ENCODE measurements at regions not wholly inside any gene's neighbourhood (a gene's known extent, or its start where the extent isn't known, plus 50 kb on each side); places are given as distances from the start of the nearest gene placed in this dataset.

- H3K9me2 ChIP-seq (replicated peaks; ENCODE audit: insufficient read depth, low read length), result no peaks in the 10 kb centered on the region
- H3K4me2 ChIP-seq (ENCODE audit: low read depth, low read length), result no peak overlapping the region
- no peaks in the 10 kb centered on the region for H4K20me1 ChIP-seq (ENCODE audit: insufficient read depth, low read length)
- no peaks in the 10 kb centered on the region for H3K36me3 ChIP-seq (replicated peaks; ENCODE audit: insufficient read depth, low read length)
- H3K79me2 ChIP-seq (ENCODE audit: low read length), result no peaks in the 10 kb centered on the region
- no peak overlapping the region for H3K4me3 ChIP-seq (ENCODE audit: low read length)
- H3K27ac ChIP-seq (ENCODE audit: low read length), result no peak overlapping the region
- TF ChIP-seq, protein P1, sequence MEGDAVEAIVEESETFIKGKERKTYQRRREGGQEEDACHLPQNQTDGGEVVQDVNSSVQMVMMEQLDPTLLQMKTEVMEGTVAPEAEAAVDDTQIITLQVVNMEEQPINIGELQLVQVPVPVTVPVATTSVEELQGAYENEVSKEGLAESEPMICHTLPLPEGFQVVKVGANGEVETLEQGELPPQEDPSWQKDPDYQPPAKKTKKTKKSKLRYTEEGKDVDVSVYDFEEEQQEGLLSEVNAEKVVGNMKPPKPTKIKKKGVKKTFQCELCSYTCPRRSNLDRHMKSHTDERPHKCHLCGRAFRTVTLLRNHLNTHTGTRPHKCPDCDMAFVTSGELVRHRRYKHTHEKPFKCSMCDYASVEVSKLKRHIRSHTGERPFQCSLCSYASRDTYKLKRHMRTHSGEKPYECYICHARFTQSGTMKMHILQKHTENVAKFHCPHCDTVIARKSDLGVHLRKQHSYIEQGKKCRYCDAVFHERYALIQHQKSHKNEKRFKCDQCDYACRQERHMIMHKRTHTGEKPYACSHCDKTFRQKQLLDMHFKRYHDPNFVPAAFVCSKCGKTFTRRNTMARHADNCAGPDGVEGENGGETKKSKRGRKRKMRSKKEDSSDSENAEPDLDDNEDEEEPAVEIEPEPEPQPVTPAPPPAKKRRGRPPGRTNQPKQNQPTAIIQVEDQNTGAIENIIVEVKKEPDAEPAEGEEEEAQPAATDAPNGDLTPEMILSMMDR (IDR thresholded peaks at IDR 0.05; ENCODE audit: low read length), result no peak
- TF ChIP-seq EZH2 (optimal IDR thresholded peaks at IDR 0.05; ENCODE audit: low read depth, low read length) (no peak), EZH2phosphoT487 (IDR thresholded peaks at IDR 0.05; ENCODE audit: low read length) (no peak)
- no peaks in the 10 kb centered on the region for H3K27me3 ChIP-seq (replicated peaks; ENCODE audit: insufficient read depth, low read length)
- DNase-seq, result no peak
- no peaks in the 10 kb centered on the region for H3K9me3 ChIP-seq (replicated peaks; ENCODE audit: insufficient read depth, low read length)
- H2AFZ ChIP-seq (ENCODE audit: low read length), result no peak overlapping the region
- H3K4me1 ChIP-seq (ENCODE audit: low read length), result no peaks in the 10 kb centered on the region
- H3K9ac ChIP-seq (ENCODE audit: low read length), result no peak overlapping the region
- H3F3A ChIP-seq (ENCODE audit: insufficient read depth, low read length), result no peaks in the 10 kb centered on the region
These were observed 126.4 kb upstream of the PTER start for GRCh38 chr10:16310440-16310839.

- H3K4me2 ChIP-seq (ENCODE audit: low read depth, low read length), result no peak overlapping the region
- no peaks in the 10 kb centered on the region for H4K20me1 ChIP-seq (ENCODE audit: insufficient read depth, low read length)
- H3K4me3 ChIP-seq (ENCODE audit: low read length), result no peak overlapping the region
- H3F3A ChIP-seq (ENCODE audit: insufficient read depth, low read length), result no peaks in the 10 kb centered on the region
- no peaks in the 10 kb centered on the region for H3K27me3 ChIP-seq (replicated peaks; ENCODE audit: insufficient read depth, low read length)
- no peaks in the 10 kb centered on the region for H3K36me3 ChIP-seq (replicated peaks; ENCODE audit: insufficient read depth, low read length)
- no peaks in the 10 kb centered on the region for H3K79me2 ChIP-seq (ENCODE audit: low read length)
- H3K4me1 ChIP-seq (ENCODE audit: low read length), result no peaks in the 10 kb centered on the region
- H3K9me3 ChIP-seq (replicated peaks; ENCODE audit: insufficient read depth, low read length), result no peaks in the 10 kb centered on the region
- no peak overlapping the region for H2AFZ ChIP-seq (ENCODE audit: low read length)
- TF ChIP-seq EZH2phosphoT487 (IDR thresholded peaks at IDR 0.05; ENCODE audit: low read length) (no peak), EZH2 (optimal IDR thresholded peaks at IDR 0.05; ENCODE audit: low read depth, low read length) (no peak)
- TF ChIP-seq, protein P1 (IDR thresholded peaks at IDR 0.05; ENCODE audit: low read length), result no peak
- H3K27ac ChIP-seq (ENCODE audit: low read length), result no peak overlapping the region
- no peak for DNase-seq
- no peak overlapping the region for H3K9ac ChIP-seq (ENCODE audit: low read length)
- no peaks in the 10 kb centered on the region for H3K9me2 ChIP-seq (replicated peaks; ENCODE audit: insufficient read depth, low read length)
These were observed 122.6 kb upstream of the PTER start for GRCh38 chr10:16314259-16314658.

- Histone ChIP-seq H4K20me1 (ENCODE audit: insufficient read depth, low read length) (no peaks in the 10 kb centered on the region), H3K36me3 (replicated peaks; ENCODE audit: insufficient read depth, low read length) (no peaks in the 10 kb centered on the region), H3K4me2 (ENCODE audit: low read depth, low read length) (no peak overlapping the region), H3K27ac (ENCODE audit: low read length) (no peak overlapping the region), H3K27me3 (replicated peaks; ENCODE audit: insufficient read depth, low read length) (no peaks in the 10 kb centered on the region), H3F3A (ENCODE audit: insufficient read depth, low read length) (no peaks in the 10 kb centered on the region), H3K79me2 (ENCODE audit: low read length) (no peaks in the 10 kb centered on the region), H3K4me1 (ENCODE audit: low read length) (no peaks in the 10 kb centered on the region), H3K9me2 (replicated peaks; ENCODE audit: insufficient read depth, low read length) (no peaks in the 10 kb centered on the region), H2AFZ (ENCODE audit: low read length) (no peak overlapping the region), H3K9ac (ENCODE audit: low read length) (no peak overlapping the region), H3K4me3 (ENCODE audit: low read length) (no peak overlapping the region), H3K9me3 (replicated peaks; ENCODE audit: insufficient read depth, low read length) (no peaks in the 10 kb centered on the region)
- TF ChIP-seq, protein P1 (IDR thresholded peaks at IDR 0.05; ENCODE audit: low read length), result no peak
- TF ChIP-seq EZH2 (optimal IDR thresholded peaks at IDR 0.05; ENCODE audit: low read depth, low read length) (no peak), EZH2phosphoT487 (IDR thresholded peaks at IDR 0.05; ENCODE audit: low read length) (no peak)
- DNase-seq, result no peak
These were observed 119.9 kb upstream of the PTER start for GRCh38 chr10:16316733-16317390.
